Caki2 (cell line): ENCODE measurements at regions not wholly inside any gene's neighbourhood (a gene's known extent, or its start where the extent isn't known, plus 50 kb on each side); places are given as distances from the start of the nearest gene placed in this dataset.
A peak's percentile ranks its signal among the peaks of the same experiment; 100 is the strongest.
"Not testable (repeated sequence)": the region's sequence is repeated elsewhere in the genome, so short reads cannot be mapped to it uniquely, and the experiment has no call there.

Experiments used
- DNase-seq: peaks from one replicate; pipeline ENCODE4 v3.0.0-alpha.2; 2015; ENCODE audit warnings: low read depth
- in situ Hi-C: cut with HindIII; loops from 2 replicates; pipeline ENCODE4 v1.10.0; 2016; ENCODE audit warnings: low sequenced_read_pairs, low pct_unique_long_range_greater_than_20kb, mixed read lengths

DNA sequence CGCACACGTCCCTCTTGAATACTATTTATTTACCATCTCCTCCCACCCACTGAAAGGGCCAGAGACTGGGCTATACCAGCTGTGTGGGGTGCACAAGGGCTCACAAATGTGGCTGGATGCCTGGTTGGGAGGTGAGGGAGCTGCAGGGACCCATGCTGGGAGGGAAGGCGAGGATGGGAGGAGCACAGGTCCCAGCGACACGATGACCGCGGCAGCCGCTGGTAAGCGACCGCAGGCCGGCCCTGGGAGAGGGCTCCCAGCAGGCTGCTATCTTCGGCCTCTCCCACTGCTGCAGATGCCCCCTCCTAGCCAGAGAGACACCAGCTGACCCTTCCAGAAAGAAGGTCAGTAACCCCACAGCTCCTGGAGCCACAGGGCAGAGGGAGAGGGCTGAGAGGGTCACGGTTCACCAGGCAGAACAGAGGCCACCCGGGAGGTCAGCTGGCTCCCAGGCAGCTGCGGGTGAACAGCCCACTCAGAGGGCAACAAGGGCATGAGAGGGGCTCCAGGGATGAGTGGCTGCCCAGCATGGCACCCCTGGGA lies 163.9 kb downstream of the CRYBB2 start:
- no peak for DNase-seq
- in situ Hi-C loops, result no loop called here

DNA sequence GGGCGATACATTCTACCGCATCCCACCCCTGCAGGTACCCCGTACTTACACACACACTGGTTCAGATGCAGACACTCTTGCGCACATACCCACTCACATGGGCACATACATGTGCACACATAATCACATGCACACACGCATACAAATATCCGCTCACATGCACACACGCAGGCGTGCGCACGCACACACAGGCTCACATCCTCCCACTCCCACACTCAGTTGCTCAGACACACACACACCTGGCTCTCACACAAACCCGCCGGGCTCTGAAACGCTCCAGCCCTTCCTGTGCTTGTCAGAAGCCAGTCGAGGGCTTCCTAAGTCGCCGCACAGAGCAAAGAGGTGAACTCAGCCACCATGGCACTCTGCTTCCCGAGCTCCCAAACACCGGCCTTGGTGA lies 164.5 kb downstream of the CRYBB2 start:
- no peak for DNase-seq
- in situ Hi-C loops, result no loop called here

GRCh38 chr22:25386538-25386884 lies 167.1 kb downstream of the CRYBB2 start:
- no peak for DNase-seq
- in situ Hi-C loops, result no loop called here

DNA sequence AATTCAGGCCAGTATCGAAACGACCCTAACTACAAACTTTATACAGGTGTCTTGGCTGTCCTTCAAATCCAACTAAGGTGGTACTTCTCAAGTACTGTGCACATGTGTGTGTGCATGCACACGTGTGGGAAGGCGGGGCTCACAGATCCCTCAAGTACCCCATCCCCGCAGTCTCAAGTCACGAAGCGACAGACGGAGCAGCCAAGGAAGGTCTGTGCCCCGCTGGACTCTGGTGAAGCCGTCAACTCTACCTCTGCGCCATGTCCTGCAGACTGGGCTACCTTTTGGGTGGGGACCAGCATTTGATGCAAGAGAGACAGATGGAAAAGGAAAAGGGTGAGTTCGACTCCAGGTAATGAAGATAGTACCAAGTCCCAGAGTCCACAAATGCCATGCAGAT lies 169.0 kb downstream of the CRYBB2 start:
- no peak for DNase-seq
- in situ Hi-C loops, result no loop called here

DNA sequence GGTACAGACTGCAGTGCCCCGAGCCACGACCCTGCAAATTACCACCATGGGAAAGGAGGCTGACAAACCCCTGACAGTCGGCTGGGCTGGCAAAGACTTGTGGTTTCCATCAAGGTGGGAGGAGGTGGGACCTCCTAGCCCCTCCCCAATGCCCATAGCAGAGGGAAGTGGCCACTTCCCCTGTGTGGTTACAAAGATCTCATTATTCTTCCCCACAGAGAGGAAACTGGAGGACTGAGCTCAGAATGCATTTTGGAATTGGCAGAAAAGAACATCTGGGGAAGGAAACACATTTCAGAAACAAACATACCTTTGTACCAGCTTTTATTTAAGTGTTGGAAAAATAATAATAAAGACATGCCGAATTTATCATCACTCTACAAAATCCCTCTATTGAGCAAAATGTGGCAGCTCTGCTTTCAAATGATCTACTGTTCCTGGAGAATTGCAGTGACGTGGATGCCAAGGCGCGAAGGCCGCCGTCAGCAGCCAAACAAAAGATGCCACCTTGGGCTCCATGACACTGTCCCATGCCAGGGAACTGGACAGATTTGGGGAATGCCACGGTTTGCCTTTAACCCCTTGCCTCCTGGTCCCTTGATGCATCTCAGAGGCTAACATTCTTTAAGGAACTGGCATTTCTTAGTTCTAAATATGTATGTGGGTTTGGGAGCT lies 169.6 kb downstream of the CRYBB2 start:
- in situ Hi-C loops, result no loop called here
- no peak for DNase-seq

- DNase-seq, result no peak
- in situ Hi-C loops, result no loop called here
Observed at GRCh38 chr22:25389541-25389919, 170.1 kb downstream of the CRYBB2 start.

DNA sequence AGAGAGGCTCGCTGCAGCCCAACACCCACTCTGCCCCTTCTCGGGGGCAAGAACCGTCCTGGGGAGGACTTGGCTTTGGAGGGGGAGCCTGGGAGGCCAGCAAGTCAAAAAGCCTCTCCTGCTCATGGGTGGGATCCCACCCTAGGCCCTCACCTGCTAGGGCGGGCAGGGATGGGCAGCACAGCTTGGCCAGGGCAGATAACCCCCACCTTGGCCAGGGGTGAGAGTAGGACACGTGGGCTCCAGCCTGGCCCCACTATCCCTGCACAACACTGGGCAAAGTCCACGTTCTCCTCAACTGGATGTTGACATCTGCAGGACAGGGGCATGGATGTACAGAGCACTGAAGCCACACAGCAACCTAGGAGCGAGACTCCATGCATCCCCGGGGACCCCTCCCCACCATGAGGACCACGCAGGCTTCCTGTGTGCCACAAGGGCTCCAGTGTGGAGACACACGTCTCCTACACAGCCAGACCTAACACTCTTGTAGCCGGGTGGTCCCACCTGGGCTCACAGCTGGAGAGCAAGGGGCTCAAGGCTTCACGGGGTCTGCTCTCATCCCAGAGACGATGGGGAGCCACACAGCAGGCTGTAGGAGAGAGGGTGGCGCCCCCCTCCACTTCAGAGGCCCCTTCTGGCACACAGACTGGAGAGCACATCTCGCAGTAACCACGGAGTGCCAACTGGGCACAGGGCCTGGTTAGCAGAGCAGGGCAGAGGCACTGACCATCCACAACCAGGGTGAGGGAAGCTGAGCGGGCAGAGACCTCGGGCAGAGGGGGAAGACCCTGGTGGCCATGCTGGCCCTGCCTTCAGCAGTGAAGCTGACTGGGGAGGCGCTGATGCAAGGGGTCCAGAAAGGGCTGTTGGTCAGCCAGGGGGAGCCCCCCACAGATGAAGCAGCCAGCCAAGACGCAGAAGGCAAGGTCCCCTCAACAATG lies 171.1 kb downstream of the CRYBB2 start:
- in situ Hi-C loops, result no loop called here
- DNase-seq, result no peak

DNA sequence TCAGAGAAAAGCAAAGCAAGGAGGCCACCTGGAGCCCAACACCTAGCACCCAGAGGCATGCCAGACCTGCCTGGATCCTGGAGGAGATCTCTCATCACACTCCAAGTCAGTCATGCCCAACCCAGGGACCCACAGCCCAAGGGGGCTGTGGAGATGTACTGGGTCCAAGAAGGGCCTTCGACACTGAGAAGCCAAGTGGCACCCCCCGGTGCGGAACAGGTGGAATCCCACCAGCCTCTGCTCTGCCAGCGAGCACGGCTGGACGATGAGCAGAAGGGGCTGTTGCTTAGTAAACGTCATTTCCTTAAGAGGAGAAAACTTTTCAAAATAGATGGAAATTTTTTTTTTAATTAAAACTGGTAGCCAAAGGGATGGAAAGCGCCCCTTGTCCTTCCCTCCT lies 171.9 kb upstream of the GRK3 start:
- in situ Hi-C loops, result no loop called here

DNA sequence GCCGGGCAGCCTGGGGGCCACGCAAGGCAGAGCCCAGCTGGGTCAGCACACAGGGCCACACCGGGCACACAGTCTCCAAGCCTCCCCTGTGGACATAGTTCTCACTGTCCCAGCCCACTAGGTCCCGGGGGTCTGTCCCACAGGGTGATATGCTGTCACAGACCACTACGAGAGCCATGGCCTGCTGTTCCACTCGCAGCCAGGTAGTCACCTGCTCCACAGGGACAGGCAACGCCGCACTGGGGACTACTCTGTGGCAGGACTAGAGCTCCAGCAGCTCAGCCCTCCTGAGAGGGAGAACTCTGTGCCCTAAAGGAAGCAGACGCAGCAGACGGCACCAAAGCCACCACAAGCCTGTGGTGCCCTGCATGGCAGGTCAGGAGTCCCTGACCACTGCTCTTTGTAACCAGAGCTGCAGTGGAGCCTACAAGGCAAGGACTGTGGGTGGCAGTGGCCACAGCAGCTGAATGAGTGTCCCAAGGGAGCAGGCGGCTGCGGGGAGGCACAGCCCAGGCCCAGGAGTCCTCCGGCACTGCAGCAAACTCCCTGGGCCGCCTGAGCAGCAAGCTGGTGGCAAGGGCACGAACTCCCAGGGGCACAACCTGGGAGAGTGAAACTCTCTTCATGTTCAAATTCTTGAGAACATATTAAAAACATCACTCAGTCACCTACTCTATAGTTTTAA lies 171.2 kb upstream of the GRK3 start:
- no peak for DNase-seq

More for the DNA sequence above, 171.9 kb upstream of the GRK3 start:
- no peak for DNase-seq

GRCh38 chr22:25395468-25395867 lies 169.0 kb upstream of the GRK3 start:
- in situ Hi-C loops, result no loop called here

More for the DNA sequence above, 171.2 kb upstream of the GRK3 start:
- in situ Hi-C loops, result no loop called here

DNA sequence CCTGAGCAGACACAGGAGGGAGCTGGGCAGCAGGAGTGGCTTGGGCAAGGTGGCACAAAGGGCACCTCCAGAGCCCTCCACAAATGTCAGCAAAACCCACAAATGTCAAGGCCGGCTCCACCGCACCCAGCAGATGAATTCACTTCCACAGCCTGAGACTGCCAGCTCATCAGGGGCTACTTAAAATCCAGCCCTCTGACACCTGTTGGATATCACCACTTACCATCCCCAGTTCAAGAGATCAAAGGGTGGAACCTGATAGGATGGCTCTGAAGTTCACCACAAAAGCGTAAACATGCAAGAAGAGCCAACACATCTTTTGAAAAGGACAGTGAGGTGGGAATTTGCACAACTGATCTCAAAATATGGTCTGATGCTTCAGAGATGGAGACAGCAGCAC lies 168.6 kb upstream of the GRK3 start:
- in situ Hi-C loops, result no loop called here

More at GRCh38 chr22:25395468-25395867, 169.0 kb upstream of the GRK3 start:
- DNase-seq, result no peak

GRCh38 chr22:25396615-25397200 lies 167.8 kb upstream of the GRK3 start:
- DNase-seq, result no peak
- in situ Hi-C loops, result no loop called here

More for the DNA sequence above, 168.6 kb upstream of the GRK3 start:
- no peak for DNase-seq

DNA sequence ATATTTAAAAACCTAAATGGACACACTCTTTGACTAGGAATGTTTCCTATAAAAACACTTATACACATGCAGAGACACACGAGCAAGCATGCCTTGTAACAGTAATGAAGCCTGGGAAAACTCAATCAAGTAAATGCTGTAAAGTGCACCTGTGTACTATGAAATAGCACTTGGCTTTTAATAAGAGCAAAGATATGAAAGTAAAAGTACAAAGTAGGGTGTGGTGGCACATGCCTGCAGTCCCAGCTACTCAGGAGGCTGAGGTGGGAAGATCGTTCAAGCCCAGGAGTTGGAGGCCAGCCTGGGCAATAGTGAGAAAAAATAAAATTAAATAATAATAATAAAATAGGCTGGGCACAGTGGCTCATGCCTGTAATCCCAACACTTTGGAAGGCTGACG lies 166.9 kb upstream of the GRK3 start:
- DNase-seq, result no peak
- in situ Hi-C loops, result no loop called here

- peak; percentile 69 for DNase-seq
- in situ Hi-C loops, result not testable (repeated sequence)
Observed at GRCh38 chr22:25398591-25399062, 165.8 kb upstream of the GRK3 start.

DNA sequence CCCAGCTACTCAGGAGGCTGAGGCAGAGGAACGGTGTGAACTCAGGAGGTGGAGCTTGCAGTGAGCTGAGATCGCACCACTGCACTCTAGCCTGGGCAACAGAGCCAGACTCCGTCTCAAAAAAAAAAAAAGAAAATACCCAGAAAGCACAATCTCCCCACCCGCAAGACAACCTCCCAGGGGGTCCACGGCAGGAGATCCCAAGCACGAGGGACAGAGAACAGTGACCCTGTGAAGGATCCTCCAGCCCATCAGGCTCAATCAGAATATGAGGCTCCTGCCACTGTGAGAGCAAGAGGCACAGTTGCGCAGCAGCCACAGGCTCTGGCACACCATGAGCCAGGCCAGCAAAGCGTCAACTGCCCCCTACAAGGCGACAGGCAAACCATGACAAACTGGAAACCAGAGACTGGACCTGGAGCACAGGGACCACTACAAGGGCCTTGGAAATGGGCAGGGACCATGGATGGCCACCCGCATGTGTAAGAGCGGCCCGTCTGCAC lies 164.8 kb upstream of the GRK3 start:
- in situ Hi-C loops, result no loop called here
- DNase-seq, result no peak

DNA sequence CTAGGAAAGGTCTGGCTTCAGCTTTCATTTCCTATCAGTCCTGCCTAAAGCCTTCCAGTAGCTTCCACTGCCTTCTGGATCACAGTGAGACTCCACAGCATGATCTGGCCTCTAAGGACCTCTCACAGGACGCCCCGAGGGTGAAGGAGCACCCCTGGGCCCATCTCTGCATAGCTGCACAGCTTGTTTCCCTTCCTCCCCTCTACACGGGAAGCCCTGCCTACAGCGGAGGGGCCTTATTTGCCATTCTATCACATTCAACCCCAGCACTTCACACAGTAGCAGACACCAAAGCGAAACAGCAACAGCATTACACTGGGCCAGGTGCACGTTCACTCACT lies 162.3 kb upstream of the GRK3 start:
- in situ Hi-C loops, result no loop called here
- no peak for DNase-seq

DNA sequence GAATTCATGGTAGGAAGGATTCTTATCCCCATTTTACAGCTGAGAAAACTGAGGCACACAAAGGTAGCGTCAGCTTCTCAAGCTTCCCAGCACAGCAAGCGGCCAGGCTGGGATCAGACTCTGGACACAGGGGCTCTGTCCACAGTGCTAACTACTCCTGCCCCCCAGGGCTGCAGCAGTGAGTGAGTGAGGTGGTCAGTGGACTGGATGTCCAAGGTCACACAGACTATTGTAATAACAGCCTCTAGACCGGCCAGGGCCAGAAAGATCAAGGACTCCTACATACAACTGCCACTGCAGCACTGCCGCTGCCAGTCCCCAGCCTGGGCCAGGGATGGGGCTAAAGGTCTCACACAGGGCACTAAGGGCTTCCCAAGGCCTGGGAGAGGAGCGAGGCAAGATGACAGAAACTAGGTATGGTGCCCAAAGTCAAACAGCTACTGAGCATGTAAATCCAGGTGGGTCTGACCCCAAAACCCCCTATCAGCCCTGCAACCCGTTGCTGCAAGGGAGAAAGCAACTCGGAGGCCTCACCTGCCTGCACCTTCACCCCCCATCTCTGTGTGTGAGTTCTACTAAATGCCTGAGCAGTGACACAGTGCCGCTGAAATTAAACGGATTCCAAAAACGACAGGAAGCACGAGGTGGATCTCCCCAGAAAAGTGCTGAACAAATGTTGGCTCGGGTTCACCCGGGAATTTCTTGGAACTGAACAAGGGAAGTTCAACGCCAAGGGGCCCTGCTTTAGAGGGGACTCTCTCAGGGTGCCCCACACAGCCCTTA lies 161.8 kb upstream of the GRK3 start:
- in situ Hi-C loops, result no loop called here
- no peak for DNase-seq
